Thyroid gland (tissue), 4 donors: ENCODE measurements at regions not wholly inside any gene's neighbourhood (a gene's known extent, or its start where the extent isn't known, plus 50 kb on each side); places are given as distances from the start of the nearest gene placed in this dataset.

Source experiments
- CTCF ChIP-seq, 6 experiments: fragments of 200-600 bp in 3 of 6; fragments of 450-650 bp in 3 of 6; sonication (generic) in 3 of 6; IDR thresholded peaks; one replicate each; pipeline ENCODE4 v1.5.1; 2016 to 2019; ENCODE audit warnings: antibody characterized with exemption in 6 of 6, mild to moderate bottlenecking in 2 of 6, inconsistent platforms in 1 of 6, moderate library complexity in 1 of 6
- POLR2A ChIP-seq, 2 donors: fragments of 450-650 bp; IDR thresholded peaks; one replicate each; pipeline ENCODE4 v1.6.1; 2017; ENCODE audit warnings: antibody characterized with exemption in 2 of 2, mild to moderate bottlenecking in 2 of 2, moderate library complexity in 1 of 2

GRCh38 chr6:18741741-18742140 lies 354.6 kb downstream of the RNF144B start:
- TF ChIP-seq POLR2A (IDR thresholded peaks at IDR 0.05) (no peak), CTCF (IDR thresholded peaks at IDR 0.05) (no peak)
